Suppressor macrophage treated with lipopolysaccharide for 1 hour (primary cell): ENCODE measurements at regions not wholly inside any gene's neighbourhood (a gene's known extent, or its start where the extent isn't known, plus 50 kb on each side); places are given as distances from the start of the nearest gene placed in this dataset.
A peak's percentile ranks its signal among the peaks of the same experiment; 100 is the strongest.
"Not testable (repeated sequence)": the region's sequence is repeated elsewhere in the genome, so short reads cannot be mapped to it uniquely, and the experiment has no call there.

Source experiments
- DNase-seq, 3 donors: peaks; one replicate each; pipeline ENCODE4 v3.0.0-alpha.2; 2020 to 2022

DNA sequence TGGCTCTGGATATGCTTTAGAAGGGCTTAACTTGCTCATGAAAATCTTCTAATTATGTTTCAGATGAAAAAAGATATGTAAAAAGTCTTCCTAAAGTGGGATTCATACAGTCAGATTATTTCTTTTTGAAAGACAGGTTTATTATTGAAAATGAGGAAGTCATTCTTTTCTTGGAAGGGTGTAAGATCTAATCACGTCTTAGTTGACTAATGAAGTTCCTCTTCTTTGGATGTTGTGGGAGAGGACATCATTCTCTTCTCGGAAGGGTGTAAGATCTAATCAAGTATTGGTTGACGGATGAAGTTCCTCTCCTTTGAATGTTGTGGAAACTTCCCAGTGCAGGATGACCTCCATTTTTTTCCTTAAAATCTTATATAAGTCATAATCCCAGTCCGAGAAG is 74.9 kb downstream of the ALG10 start:
- DNase-seq, result peak in 1 of 3 donors; percentile 9

DNA sequence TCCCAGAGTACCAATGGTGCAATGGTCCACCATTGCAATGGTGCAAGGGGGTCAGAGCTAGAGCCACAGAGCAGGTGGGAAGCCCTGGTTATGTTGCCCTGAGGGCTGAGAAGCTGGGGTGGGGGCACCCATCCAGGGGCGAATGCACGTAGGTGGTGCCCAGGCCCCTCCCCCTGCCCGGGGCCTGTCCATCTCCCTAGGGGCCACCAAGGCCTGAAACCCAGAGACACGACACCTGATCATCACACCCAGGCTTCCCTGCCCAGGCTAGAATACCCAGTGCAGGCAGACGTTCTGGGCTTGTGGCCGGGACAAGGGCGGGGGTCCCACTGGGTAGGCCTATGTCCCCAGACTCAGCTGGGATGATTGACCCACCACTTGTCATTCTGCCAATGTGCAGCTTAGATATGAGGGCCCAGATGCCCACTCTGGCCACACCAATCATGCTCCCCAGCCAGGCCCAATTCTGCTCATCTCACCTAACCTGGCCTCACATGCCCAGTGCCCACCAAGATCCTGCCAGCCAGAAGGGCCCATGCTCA is 83.2 kb downstream of the ALG10 start:
- DNase-seq, result no peak

DNA sequence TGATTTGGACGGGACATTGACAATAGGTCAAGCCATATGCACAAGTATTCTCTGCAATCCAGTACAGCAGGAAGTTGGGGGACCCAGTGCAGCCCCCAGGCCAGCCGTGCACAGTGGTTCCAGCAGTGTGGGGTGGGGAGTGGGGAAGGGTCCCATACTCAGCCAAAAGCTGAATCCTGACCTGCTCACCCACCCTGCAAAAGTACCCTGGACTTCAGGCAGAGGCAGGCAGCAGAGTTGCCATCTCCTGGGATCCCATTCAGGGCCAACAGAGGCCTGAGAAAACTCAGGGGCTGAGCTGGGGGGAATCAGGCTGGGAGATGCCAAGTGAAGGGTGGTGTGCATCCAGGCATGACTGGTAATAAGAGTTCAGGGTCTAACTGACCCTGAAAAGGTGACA is 83.9 kb downstream of the ALG10 start:
- no peak for DNase-seq

DNA sequence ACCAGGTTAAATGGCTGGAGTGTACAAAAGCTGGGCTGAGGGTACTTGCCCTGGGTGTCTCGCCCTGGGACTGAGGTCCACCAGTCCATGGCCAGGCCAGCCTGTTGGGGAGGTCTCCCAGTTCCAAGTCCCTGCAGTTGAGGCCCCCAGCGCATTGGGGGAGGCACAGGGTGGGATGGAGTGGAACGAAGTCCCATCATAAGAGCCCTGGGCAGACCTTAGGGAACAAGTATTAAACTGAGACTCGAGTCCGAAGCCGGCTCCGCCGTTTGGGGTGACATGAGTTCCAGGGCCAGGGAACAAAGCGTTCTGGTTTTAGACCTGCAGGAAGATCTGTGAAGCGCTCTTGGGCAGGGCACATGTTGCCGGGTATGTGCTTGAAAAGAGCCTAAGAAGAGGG is 84.7 kb downstream of the ALG10 start:
- DNase-seq, result no peak

DNA sequence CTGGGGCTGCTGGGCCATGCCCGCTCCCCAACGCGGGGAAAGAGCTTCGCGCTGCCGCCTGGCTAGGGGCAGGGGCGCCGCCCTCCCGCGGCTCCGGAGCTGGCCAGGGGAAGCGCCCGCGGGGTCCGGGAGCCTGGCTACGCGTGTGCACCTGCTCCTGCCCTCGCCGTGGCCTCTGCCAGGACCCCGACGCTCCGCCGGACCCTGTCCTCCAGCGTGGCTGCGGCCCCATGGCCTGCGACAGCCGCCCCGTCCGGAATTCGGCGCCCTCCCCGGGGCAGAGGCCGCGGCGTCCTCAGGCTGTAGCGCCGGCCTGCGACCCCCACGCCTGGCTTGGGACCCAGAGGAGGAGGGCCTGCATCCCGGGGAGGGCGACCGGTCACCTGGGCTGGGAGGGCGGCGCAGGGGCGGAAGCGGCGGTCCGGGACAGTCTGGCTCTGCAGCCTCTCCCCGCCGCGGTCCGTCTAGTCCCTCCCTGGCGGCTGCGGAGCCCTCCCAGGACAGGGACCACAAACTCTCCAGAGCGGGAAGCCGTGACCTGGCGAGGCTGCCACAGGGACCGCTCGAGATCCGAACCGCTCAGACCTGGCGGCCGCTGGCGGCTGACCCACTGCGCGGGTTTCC is 85.6 kb downstream of the ALG10 start:
- no peak for DNase-seq

DNA sequence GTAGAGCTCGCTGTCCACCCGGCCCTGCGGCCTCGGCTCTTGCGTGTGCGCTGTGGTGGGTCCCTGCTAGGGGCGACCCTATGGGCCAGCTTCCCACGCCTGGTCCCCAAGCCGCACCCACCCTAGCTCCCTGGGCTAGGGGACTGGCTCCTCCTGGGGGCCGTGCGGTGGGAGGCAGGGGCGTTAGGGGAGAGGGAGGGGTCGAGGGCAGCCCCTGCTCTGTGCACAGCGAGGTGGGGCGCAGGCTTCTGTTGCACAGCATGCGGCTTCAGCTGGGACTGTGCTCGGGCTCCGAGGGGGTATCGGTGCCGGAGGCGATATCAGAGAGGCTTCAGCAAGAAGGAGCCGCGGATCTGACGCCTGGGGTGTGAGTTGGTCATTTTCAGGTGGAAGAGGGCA is 86.1 kb downstream of the ALG10 start:
- DNase-seq, result no peak

DNA sequence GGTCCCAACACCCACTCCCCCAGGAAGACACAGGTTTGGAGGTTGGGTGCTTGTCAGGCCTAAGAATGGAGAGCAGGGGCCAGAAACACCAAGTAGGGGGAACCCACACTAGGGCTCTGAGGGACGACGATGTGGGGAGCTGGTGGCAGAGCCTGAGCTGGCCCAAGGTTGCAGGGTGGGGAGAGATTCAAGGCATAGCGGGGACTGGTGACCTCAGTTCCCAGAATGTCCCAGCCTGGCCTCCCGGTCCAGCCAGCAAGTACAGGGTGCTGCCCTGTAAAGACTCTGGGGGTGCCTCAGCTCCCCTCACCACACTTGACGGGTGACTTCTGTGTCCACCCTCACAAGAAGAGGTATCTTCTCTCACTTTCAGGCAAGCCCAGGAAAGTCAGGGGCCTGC is 86.7 kb downstream of the ALG10 start:
- no peak for DNase-seq

DNA sequence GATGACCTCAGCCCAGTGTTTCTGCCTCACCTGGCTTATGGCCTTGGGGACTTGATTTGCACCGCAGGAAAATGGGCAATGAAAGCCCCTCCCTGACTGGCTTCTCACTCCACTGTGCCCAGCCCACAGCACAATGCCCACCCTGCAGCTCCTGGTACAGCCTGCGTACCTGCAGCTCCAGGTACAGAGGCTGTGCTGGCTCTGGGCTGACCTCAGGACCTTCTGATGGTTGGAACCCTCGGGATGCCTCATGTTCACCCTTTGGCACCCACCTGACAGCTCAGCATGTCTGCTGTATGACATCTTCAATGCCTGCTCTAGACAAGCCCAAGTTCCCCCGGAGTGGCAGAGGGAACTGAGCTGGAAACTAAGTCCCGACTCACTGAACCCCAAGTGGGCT is 87.1 kb downstream of the ALG10 start:
- DNase-seq, result no peak

DNA sequence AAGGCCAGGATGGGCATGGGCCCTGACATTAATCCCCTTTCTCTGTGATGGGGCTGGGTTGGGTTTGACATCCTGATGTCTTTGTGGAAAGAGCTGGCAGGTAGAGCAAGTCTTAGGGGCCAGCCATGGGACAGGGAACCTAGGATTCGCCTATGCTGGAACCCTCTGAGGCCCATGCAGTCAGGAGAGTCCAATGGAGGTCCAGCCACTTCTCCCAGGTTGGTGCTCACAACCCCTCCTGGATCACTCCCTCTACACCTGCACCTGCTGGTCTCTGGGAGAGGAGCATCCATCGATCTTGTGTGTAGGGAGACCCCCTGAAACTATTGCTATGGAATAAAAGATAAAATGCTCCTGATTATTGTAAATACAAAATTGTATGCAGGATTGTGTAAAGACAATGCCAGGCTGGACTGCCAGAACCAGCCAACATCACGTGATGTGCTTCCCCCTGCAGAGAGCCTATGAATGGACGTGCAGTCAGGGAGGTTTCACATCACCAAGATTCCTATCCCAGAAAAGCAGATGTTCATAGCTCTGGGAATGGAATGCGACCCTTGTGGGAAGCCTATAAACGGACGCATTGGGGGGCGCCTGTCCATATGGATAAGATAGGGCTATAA is 87.7 kb downstream of the ALG10 start:
- DNase-seq, result not testable (repeated sequence)

DNA sequence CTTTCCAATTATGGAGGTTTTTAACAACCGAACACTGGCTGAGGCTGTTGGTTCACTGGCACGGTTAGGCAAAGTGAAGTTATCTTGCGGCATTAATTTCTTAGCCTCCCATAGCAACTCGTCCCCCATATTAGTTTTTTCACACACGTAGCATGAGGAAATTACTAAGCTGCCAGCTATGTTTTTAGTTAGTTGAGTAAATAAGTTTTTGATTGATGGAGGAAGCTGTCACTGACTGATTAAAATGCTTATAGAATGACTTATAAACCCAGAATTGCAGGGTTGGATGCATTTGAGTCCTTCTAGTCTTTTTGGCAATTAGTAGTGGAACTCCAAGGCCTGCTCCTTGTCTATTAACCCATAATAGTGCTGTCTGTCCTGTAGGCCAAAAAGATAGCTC is 97.1 kb downstream of the ALG10 start:
- DNase-seq, result no peak

DNA sequence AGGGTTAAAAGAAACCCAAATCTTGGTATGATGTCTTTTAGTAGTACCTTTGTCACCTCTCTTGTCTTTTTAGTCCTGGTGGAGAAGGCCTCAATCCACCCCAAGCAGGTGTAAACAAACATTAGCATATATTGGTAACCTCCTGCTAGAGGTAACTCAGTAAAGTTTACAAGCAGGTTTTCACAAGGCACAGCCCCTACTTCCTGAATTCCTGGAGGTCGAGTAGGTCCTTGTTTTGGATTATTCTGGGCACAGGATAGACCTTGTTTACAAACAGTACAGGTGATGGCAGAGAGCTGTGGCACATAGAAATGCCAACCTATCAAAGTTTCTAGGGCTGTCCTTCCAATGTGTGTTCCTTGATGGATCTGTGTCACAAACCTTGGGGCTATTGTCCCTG is 99.1 kb downstream of the ALG10 start:
- DNase-seq, result no peak

DNA sequence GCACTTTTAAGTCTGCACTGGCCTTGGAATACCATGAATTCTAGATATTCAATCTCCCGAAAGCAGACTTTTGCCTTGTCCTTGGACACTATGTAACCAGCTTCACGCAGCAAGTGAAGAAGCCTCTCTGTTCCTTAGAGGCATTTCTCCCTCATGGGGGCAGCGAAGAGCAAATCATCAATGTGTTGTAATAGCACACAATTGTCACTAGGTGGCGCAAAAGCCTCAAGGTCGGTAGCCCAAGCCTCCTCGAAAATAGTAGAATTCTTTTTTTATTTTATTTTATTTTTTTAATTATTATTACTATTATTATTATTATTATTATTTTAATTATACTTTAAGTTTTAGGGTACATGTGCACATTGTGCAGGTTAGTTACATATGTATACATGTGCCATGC is 100.8 kb downstream of the ALG10 start:
- peak; percentile 57 to 75 (median 62) for DNase-seq

DNA sequence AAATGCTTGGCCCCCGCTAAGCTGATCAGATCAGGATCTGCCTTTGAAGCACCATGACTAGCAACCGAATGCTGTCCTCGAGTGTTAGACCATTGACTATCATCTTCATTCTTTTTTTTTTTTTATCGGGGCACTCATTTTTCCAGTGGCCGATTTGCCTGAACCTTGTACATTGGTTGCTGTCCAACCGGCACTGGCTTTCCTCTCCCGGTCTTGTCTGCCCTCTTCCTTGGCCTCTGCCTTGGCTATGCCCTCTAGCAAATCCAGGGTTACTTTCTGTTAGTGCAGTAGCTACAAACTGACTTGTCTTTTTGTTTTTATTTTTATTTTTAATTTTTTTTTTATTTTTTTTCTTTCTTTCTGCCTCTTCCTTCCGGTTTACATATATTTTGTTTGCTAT is 102.3 kb downstream of the ALG10 start:
- no peak for DNase-seq

DNA sequence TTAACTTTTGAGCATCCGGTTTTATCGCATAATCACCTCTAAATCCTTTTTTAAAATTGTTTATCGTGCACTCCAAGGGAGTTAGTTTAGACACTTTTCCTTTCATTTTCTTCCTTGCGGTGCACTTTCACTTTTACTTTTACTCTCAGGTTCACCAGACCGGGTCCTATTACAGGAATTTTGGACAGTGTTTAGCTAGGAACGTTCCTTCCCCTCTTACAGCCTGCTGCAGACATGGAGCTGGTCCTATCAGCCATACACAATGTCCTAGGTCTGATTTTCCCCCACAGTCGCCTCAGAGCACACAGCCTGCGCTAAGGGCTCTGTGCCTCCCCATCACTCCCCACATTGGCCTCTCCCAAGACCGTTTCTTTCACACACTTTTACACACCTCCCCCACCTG is 103.9 kb downstream of the ALG10 start:
- DNase-seq, result peak; percentile 22 to 47 (median 26)

DNA sequence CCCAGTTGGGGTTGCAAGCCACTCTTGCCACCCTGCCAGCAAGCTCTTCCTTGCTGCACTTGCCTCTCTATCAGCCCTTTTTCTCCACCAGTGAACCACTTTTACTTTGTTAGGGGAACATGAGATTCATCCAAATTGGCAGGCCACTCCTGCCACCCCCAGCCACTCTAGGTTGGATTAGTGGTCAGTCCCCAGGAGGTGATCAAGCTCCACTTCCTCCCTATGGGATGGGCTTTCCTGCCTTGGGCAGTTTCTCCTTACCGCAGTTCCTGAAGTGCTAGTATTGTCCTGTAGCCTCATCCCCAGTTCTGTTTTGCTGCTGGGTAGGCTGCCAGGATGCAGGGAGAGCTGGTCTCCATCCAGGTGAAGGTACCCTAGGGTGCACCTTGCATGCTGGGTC is 104.5 kb downstream of the ALG10 start:
- DNase-seq, result no peak

DNA sequence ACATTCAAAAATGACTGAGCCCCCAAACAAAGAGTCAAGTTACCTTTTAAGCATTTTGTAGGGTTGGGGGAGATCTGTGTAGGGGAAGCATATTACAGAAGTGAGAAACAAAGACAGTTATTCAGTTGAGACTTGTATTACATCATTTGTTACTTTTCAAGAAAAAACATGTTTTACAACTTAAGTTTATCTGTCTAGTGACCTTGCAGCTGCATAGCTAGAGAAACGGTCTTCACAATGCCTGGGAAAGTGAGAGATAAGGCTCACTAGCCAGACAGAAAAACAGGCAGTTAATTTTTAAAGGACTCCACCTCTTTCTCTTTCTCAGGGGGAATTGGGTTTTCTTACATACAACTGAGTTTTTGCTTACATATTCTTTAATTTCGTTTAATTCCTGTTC is 105.1 kb downstream of the ALG10 start:
- DNase-seq, result not testable (repeated sequence)

DNA sequence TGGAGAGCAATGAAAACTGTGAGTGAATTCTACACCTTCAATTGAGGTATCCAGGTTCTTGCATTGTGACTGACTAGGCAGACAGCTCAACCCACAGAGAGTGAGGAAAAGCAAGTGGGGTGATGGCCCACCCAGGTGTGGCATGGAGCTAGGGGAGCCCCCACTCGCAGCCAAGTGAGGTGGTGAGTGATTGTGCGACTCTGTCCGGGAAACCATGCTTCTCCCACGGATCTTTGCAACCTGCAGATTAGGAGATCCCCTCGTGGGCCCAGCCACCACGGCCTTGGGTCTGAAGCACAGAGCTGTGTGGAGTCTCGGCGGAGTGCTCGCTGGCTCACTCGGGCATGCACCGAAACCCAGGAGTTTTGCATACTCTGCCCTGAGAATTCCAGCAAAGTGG is 120.1 kb downstream of the ALG10 start:
- no peak for DNase-seq

DNA sequence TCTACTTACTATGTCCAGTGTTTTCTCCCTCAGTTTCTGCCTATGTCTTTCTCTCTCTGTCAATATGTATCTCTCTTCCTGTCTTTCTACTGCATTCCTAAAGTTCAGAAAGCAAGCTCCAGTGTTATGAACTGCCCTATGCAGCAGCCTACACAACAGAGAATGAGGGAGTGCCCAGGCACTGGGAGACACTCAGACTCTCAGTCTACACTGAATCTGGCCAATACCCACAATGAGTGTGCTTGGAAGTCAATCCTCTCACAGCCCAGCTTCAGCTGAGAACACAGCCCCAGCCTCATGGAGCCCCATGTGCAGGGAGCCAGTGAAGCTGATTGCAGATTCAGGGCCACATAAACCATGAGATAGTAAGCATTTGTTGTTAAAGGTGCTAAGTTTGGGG is 128.7 kb downstream of the ALG10 start:
- no peak for DNase-seq

DNA sequence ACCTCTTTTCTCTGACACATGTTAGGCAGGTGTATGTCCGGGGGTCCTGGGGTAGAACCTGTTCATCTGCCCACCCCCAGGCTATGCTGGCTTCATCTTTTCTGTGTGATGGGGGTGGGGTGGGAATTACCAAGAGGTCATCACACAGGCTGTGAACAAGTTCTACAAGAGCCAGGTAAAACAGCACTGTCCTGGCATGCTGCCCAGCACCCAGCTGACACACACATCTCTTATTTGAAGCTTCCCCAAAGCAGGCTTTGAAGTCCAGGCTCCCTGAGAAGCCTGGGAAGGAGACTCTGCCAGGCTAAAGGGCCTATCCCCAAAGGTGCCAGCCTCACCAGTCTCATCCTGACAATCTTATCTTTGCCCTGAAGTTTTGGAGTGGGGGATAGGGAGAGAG is 141.1 kb downstream of the ALG10 start:
- no peak for DNase-seq

DNA sequence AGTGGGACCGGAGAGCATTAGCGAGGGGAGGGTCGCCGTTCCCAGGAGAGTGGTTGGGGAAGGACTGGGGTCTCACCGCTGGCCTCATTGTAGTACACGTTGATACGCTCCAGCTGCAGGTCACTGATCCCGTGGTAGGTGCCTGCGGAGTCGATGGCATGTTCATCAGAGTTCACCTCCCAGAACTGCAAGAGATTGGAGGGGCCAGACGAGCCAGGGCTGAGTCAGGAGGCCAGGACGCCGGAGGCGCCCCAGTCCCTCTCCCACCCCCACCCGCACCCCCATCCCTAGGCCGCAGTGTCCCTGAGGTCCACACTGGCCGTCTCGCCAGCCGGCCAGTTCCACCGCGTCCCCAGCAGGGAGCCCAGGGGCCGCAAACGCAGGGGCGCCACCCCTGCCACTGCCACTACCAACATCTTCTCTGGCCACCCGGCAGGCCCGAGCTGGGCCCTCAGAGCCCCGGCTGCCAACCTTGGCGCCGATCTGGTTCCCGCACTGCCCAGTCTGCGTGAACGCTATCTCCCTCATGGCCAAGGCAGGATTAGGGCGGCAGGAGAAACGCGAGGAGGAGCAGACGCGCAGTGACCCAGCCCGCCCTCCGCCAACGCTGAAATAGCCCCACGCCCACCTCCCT is 144.2 kb downstream of the ALG10 start:
- no peak for DNase-seq

DNA sequence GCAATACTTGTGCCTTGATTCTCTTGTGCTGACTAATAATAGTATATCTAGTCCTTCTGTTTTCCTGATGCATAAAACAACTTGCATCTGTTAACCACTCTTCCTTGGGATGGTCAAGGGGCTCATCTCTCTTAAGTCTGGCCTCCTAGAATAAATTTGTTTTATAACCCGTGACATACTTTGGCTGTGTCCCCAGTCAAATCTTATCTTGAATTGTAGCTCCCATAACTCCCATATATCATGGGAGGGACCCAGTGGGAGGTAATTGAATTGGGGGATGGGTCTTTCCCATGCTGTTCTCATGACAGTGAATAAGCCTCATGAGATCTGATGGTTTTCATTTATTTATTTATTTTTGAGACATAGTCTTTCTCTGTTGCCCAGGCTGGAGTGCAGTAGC is 146.2 kb downstream of the ALG10 start:
- DNase-seq, result not testable (repeated sequence)

DNA sequence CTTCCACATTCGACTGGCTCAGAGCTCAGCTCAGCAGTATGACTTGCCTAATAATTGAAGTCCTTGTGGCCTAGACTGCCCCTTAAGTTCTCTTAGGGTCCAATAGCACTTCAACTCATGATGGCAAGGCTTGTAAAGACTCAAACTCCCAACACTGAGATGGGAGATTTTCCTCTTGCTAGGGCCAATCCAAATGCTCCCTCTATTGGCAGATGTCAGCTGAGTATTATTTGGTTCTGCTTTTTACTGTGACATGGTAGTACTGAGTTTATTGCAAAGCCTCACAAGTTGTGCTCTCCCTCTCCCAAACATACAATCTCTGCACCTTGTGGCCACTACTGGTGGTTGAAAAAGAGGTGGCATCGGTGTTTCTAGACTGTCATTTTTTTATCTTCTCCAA is 164.2 kb downstream of the ALG10 start:
- peak in 1 of 3 donors; percentile 1 for DNase-seq

DNA sequence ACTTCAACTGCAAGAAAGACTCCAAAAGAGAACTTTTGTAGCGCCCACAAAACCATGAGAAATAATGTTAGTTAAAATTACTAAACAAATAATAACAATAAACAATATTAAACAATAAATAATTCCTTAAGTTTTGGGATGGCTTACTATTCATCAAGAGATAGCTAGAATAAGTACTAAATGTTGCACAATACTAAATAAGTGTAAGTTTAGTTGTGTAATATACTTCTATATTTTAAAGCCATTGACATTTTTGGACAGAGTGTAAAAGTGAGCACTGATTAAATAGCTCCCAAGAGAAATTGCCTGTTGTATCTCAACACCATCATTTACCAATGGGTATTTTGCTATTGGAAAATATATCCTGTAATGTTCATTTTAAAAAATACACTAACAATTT is 166.7 kb downstream of the ALG10 start:
- no peak for DNase-seq

DNA sequence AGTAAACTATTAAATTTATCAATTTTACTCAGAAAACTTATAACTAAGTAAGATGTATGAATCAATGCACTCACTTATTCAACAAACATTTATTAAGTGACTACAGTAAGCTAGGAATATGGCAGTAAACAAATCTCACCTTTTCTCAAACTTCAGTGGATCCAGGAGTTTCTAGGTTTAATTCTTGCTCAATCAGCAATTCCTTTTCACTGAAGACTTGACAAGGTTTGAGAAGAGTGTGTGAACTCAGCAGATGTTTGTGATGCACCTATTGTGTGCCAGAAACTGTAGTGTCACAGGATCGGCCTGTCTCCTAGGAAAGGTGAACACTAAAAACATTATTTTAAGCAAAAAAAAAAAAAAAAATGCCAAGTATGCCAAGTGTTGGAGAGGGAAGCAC is 167.8 kb downstream of the ALG10 start:
- DNase-seq, result no peak
